Femur (tissue), 1 donor: ENCODE measurements at regions not wholly inside any gene's neighbourhood (a gene's known extent, or its start where the extent isn't known, plus 50 kb on each side); places are given as distances from the start of the nearest gene placed in this dataset.

Source experiments
- DNase-seq: peaks from one replicate; pipeline ENCODE4 v3.0.0-alpha.2; 2017

- no peak for DNase-seq
Measured at GRCh38 chr3:30225021-30225420, 381.4 kb upstream of the TGFBR2 start.

- no peak for DNase-seq
Measured at GRCh38 chr3:30226601-30227151, 379.7 kb upstream of the TGFBR2 start.

- no peak for DNase-seq
Measured at GRCh38 chr3:30227571-30228301, 378.7 kb upstream of the TGFBR2 start.

GRCh38 chr3:30228302-30228631 is 378.1 kb upstream of the TGFBR2 start:
- DNase-seq = no peak

- no peak for DNase-seq
Measured at GRCh38 chr3:30231277-30232141, 374.9 kb upstream of the TGFBR2 start.

- DNase-seq = no peak
Measured at GRCh38 chr3:30232142-30232541, 374.3 kb upstream of the TGFBR2 start.

- DNase-seq = no peak
Measured at GRCh38 chr3:30233913-30234646, 372.3 kb upstream of the TGFBR2 start.

- DNase-seq = no peak
Measured at GRCh38 chr3:30236011-30236410, 370.4 kb upstream of the TGFBR2 start.

GRCh38 chr3:30241721-30242120 is 364.7 kb upstream of the TGFBR2 start:
- no peak for DNase-seq

GRCh38 chr3:30245858-30246622 is 360.4 kb upstream of the TGFBR2 start:
- DNase-seq = no peak

- no peak for DNase-seq
Measured at GRCh38 chr3:30248423-30248822, 358.0 kb upstream of the TGFBR2 start.

GRCh38 chr3:30252474-30252873 is 353.9 kb upstream of the TGFBR2 start:
- no peak for DNase-seq

GRCh38 chr3:30253832-30254231 is 352.6 kb upstream of the TGFBR2 start:
- DNase-seq = no peak

GRCh38 chr3:30256474-30256873 is 349.9 kb upstream of the TGFBR2 start:
- DNase-seq = no peak

- DNase-seq = no peak
Measured at GRCh38 chr3:30258426-30259392, 347.7 kb upstream of the TGFBR2 start.

GRCh38 chr3:30259730-30260129 is 346.7 kb upstream of the TGFBR2 start:
- DNase-seq = no peak

GRCh38 chr3:30260762-30261161 is 345.6 kb upstream of the TGFBR2 start:
- DNase-seq = no peak

GRCh38 chr3:30263238-30263924 is 343.0 kb upstream of the TGFBR2 start:
- DNase-seq = no peak

- DNase-seq = no peak
Measured at GRCh38 chr3:30263925-30264313, 342.5 kb upstream of the TGFBR2 start.

- DNase-seq = no peak
Measured at GRCh38 chr3:30266524-30266923, 339.9 kb upstream of the TGFBR2 start.

- DNase-seq = no peak
Measured at GRCh38 chr3:30268288-30268687, 338.1 kb upstream of the TGFBR2 start.
